ENCODE measurements at regions not wholly inside any gene's neighbourhood (a gene's known extent, or its start where the extent isn't known, plus 50 kb on each side); places are given as distances from the start of the nearest gene placed in this dataset.

DNA sequence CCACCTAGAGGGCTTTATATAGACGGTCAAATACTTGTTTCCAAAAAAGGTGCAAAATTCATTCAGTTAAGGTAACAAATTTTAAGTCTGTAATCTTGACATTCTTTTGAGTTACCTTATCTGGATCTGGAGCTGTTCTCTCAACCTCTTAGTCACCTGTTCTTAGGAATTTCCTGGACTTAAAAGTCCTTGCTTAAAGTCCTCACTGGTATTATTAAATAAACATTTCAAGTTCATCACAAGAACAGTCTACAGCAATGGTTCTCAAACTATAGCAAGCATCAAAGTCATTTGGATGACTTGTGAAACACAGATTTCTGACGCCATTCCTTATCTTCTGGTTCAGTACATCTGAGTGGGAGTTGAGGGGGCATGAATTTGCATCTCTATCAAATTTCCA, 122.9 kb upstream of the GOLIM4 start:
- TF ChIP-seq SPI1 (IDR thresholded peaks at IDR 0.05; ENCODE audit: borderline replicate concordance, low read depth) (no peak), POLR2AphosphoS5 (IDR thresholded peaks at IDR 0.05; ENCODE audit: low read depth) (no peak)
- TF ChIP-seq, protein P1, sequence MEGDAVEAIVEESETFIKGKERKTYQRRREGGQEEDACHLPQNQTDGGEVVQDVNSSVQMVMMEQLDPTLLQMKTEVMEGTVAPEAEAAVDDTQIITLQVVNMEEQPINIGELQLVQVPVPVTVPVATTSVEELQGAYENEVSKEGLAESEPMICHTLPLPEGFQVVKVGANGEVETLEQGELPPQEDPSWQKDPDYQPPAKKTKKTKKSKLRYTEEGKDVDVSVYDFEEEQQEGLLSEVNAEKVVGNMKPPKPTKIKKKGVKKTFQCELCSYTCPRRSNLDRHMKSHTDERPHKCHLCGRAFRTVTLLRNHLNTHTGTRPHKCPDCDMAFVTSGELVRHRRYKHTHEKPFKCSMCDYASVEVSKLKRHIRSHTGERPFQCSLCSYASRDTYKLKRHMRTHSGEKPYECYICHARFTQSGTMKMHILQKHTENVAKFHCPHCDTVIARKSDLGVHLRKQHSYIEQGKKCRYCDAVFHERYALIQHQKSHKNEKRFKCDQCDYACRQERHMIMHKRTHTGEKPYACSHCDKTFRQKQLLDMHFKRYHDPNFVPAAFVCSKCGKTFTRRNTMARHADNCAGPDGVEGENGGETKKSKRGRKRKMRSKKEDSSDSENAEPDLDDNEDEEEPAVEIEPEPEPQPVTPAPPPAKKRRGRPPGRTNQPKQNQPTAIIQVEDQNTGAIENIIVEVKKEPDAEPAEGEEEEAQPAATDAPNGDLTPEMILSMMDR (IDR thresholded peaks at IDR 0.05; ENCODE audit: insufficient read depth, low read length) = no peak
- TF ChIP-seq, protein P2, sequence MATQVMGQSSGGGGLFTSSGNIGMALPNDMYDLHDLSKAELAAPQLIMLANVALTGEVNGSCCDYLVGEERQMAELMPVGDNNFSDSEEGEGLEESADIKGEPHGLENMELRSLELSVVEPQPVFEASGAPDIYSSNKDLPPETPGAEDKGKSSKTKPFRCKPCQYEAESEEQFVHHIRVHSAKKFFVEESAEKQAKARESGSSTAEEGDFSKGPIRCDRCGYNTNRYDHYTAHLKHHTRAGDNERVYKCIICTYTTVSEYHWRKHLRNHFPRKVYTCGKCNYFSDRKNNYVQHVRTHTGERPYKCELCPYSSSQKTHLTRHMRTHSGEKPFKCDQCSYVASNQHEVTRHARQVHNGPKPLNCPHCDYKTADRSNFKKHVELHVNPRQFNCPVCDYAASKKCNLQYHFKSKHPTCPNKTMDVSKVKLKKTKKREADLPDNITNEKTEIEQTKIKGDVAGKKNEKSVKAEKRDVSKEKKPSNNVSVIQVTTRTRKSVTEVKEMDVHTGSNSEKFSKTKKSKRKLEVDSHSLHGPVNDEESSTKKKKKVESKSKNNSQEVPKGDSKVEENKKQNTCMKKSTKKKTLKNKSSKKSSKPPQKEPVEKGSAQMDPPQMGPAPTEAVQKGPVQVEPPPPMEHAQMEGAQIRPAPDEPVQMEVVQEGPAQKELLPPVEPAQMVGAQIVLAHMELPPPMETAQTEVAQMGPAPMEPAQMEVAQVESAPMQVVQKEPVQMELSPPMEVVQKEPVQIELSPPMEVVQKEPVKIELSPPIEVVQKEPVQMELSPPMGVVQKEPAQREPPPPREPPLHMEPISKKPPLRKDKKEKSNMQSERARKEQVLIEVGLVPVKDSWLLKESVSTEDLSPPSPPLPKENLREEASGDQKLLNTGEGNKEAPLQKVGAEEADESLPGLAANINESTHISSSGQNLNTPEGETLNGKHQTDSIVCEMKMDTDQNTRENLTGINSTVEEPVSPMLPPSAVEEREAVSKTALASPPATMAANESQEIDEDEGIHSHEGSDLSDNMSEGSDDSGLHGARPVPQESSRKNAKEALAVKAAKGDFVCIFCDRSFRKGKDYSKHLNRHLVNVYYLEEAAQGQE (IDR thresholded peaks at IDR 0.05; ENCODE audit: insufficient replicate concordance, low read depth) = no peak

Measured in HL-60 (cell line).